Uterus (tissue), 2 donors: ENCODE measurements at regions not wholly inside any gene's neighbourhood (a gene's known extent, or its start where the extent isn't known, plus 50 kb on each side); places are given as distances from the start of the nearest gene placed in this dataset.

ENCODE experiments used
- CTCF ChIP-seq, 4 experiments: fragments of 200-600 bp in 2 of 4; fragments of 450-650 bp in 2 of 4; sonication (generic) in 2 of 4; IDR thresholded peaks; one replicate each; pipeline ENCODE4 v1.5.1; 2016 to 2019; ENCODE audit warnings: antibody characterized with exemption in 4 of 4, mild to moderate bottlenecking in 2 of 4, moderate library complexity in 1 of 4
- POLR2A ChIP-seq, 2 donors: fragments of 450-650 bp; IDR thresholded peaks; one replicate each; pipeline ENCODE4 v1.6.1; 2016; ENCODE audit warnings: antibody characterized with exemption in 2 of 2, mild to moderate bottlenecking in 1 of 2, moderate library complexity in 1 of 2

DNA sequence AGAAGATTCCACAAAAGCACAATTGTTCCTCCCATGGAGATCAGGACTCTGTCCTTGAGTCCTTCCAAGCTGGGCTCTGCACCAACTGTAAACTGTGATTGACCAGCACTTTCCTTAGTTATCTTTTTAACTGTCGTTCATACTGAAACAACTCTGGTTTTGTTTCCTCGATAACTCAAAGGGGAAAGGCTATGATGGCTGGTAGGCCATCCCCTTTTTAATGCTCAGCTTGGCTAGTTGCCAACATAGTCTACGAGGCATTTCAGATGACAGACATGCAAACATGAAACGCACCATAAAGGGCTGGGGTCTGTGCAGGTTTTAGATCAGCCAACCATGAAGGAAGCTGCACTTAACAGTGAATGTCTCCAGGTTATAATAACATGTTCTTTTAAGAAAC lies 497.1 kb upstream of the ARID1B start:
- TF ChIP-seq POLR2A (IDR thresholded peaks at IDR 0.05) = no peak
- TF ChIP-seq CTCF (IDR thresholded peaks at IDR 0.05) = no peak
